IPS DF 6.9 (cell line): ENCODE measurements at regions not wholly inside any gene's neighbourhood (a gene's known extent, or its start where the extent isn't known, plus 50 kb on each side); places are given as distances from the start of the nearest gene placed in this dataset.
A peak's percentile ranks its signal among the peaks of the same experiment; 100 is the strongest.
"Not testable (repeated sequence)": the region's sequence is repeated elsewhere in the genome, so short reads cannot be mapped to it uniquely, and the experiment has no call there.

Experiments
- DNase-seq: peaks from one replicate; pipeline ENCODE4 v3.0.0-alpha.2; 2013; ENCODE audit warnings: low read depth, low spot score
- H3K27ac ChIP-seq: one replicate; pipeline ENCODE4 v1.5.1; 2013; ENCODE audit warnings: low read length, control low read depth
- H3K27me3 ChIP-seq: 2 replicates; pipeline ENCODE4 v1.6.1; 2013; ENCODE audit warnings: mild to moderate bottlenecking, low read length; ENCODE audit not compliant: control insufficient read depth, insufficient read depth
- H3K36me3 ChIP-seq: 2 replicates; pipeline ENCODE4 v1.6.1; 2013; ENCODE audit warnings: low read length; ENCODE audit not compliant: control insufficient read depth, insufficient read depth
- H3K4me1 ChIP-seq: 2 replicates; pipeline ENCODE4 v1.6.1; 2013; ENCODE audit warnings: low read length; ENCODE audit not compliant: control insufficient read depth, insufficient read depth
- H3K4me3 ChIP-seq: 2 replicates; pipeline ENCODE4 v1.5.1; 2013; ENCODE audit warnings: mild to moderate bottlenecking, low read length
- H3K9me3 ChIP-seq: 2 replicates; pipeline ENCODE4 v1.6.1; 2013; ENCODE audit warnings: low read length, inconsistent platforms; ENCODE audit not compliant: control insufficient read depth, insufficient read depth
- WGBS: extraction: QIAGEN DNeasy Blood & Tissue Kit; methylation state at CpG from one replicate; pipeline ENCODE4 v1.1.7; 2013; ENCODE audit warnings: mixed read lengths, missing lambda C conversion rate; ENCODE audit not compliant: insufficient read length, insufficient coverage; 5-methylcytosine and 5-hydroxymethylcytosine counted together

DNA sequence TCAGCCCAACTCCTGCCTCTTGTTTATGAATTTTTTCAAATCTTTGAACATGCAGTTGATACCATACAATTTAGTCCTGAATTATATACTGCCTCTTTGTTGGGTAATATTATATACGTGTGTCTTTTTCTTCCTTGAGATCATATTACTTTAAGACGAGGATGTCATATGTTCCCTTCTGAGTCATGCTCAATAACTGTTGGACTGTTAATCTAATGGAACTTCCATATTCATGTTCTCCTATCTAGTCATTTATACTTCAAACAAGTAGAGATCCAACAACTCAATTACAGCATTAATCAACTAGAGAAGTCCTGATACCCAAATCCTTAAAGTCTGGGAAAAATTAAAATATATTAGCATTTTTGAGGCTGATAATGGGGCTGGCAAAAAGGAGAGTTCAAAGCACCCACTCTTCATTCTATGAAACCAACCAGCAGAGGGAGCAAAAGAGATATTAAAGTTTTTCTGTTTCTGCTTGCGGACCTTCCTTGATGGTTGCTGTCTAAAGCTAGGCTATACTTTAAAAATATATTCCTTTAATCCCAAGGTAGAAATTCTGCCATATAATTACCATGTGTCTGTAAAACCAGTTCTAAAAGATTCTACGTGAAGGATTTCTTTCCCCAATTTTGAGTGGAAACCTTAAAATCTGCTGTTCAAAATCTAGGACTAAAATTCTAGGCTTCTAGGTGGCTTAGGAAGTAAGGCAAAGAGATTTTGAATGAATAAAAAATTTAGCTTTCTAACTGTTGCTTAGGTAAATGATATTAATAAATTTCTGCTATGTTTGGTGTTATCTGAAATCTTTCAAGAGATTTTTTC is 498.9 kb downstream of the BCKDHB start:
- Histone ChIP-seq H3K27ac (no peak overlapping the region), H3K27me3 (no peaks in the 10 kb centered on the region), H3K36me3 (no peaks in the 10 kb centered on the region), H3K4me3 (no peak overlapping the region), H3K9me3 (no peaks in the 10 kb centered on the region), H3K4me1 (no peaks in the 10 kb centered on the region)
- peak; percentile 29 for DNase-seq
- WGBS, result no CpG with 5 or more reads among the region's 4 CpGs

DNA sequence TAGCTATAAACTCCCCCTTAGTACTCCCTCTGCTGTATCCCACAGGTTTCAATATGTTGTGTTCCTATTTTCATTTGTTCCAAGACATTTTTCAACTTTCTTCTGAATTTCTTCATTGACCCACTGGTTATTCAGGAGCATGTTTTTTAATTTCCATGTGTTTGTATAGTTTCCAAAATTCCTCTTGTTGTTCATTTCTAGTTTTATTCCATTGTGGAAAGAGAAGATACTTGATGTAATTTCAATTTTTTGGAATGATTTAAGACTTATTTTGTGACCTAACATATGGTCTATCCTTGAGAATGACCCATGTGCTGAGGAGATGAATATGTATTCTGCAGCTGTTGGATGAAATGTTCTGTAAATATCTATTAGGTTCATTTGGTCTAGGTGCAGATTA is 497.2 kb downstream of the BCKDHB start:
- Histone ChIP-seq H3K36me3 (no peaks in the 10 kb centered on the region), H3K27ac (no peak overlapping the region), H3K9me3 (no peaks in the 10 kb centered on the region), H3K4me1 (no peaks in the 10 kb centered on the region), H3K4me3 (no peak overlapping the region), H3K27me3 (no peaks in the 10 kb centered on the region)
- no peak for DNase-seq

DNA sequence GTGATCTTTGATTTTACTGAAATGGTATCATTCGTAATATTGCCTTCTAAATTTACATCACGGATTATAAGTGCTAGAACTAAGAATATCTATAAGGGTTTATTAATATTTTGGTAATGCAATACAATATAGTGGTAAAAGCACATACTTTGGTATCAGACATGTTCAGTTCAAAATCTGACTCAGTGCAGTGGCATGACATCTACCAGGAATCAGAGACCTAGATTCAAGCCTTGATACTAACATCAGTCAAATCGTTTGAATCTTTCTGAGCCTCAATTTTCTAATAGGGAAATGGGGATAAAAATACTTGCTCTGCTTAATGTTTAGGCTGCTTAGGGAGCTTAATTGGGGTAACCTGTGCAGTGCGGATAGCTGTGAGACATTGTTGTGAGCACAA is 488.0 kb downstream of the BCKDHB start:
- Histone ChIP-seq H3K4me1 (peaks cover 1% of the 10 kb centered on the region; the same call in 1 of the 2 replicates), H3K4me3 (no peak overlapping the region), H3K27ac (no peak overlapping the region), H3K27me3 (no peaks in the 10 kb centered on the region), H3K9me3 (no peaks in the 10 kb centered on the region), H3K36me3 (no peaks in the 10 kb centered on the region)
- no CpG with 5 or more reads among the region's 4 CpGs for WGBS
- no peak for DNase-seq

DNA sequence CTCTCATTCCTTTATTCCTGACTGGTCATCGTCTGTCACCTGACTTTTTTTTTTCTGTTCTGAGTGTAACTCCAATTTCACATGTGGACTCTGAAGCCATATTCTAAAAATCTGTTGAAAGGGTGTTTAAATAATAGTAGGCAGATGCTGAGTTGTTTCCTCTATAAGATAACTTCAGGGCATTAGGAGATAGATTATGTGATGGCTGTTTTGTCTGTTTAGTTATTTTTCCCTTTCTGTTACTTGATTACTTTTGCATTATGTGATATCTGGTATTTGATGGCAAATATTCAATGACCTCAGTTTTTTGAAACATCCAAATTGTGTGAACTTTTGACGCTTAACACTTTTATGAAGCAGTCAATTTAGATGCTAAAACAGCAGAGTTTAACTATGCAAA is 486.0 kb downstream of the BCKDHB start:
- Histone ChIP-seq H3K4me1 (peaks cover 1% of the 10 kb centered on the region; the same call in 1 of the 2 replicates), H3K9me3 (no peaks in the 10 kb centered on the region), H3K27me3 (no peaks in the 10 kb centered on the region), H3K27ac (no peak overlapping the region), H3K4me3 (no peak overlapping the region), H3K36me3 (no peaks in the 10 kb centered on the region)
- no peak for DNase-seq
- no CpG with 5 or more reads among the region's 2 CpGs for WGBS

- H3K36me3 ChIP-seq, result no peaks in the 10 kb centered on the region
- H3K4me1 ChIP-seq, result no peaks in the 10 kb centered on the region
- no peaks in the 10 kb centered on the region for H3K27me3 ChIP-seq
- H3K4me3 ChIP-seq, result no peak overlapping the region
- H3K27ac ChIP-seq, result no peak overlapping the region
- H3K9me3 ChIP-seq, result no peaks in the 10 kb centered on the region
- no peak for DNase-seq
Measured at GRCh38 chr6:80586242-80586641, 479.8 kb downstream of the BCKDHB start.

- H3K27me3 ChIP-seq, result no peaks in the 10 kb centered on the region
- WGBS, result 100% methylated on average over 1 of the region's 2 CpGs
Measured at GRCh38 chr6:80579391-80580023, 473.0 kb downstream of the BCKDHB start.

DNA sequence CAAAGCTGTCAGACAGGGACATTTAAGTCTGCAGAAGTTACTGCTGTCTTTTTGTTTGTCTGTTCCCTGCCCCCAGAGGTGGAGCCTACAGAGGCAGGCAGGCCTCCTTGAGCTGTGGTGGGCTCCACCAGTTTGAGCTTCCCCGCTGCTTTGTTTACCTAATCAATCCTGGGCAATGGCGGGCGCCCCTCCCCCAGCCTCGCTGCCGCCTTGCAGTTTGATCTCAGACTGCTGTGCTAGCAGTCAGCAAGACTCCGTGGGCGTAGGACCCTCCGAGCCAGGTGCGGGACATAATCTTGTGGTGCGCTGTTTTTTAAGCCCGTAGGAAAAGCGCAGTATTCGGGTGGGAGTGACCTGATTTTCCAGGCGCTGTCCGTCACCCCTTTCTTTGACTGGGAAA is 466.8 kb downstream of the BCKDHB start:
- not testable (repeated sequence) for H3K4me3 ChIP-seq, H3K9me3 ChIP-seq, DNase-seq

More at GRCh38 chr6:80579391-80580023, 473.0 kb downstream of the BCKDHB start:
- Histone ChIP-seq H3K36me3 (no peaks in the 10 kb centered on the region), H3K4me3 (no peak overlapping the region), H3K27ac (no peak overlapping the region), H3K4me1 (no peaks in the 10 kb centered on the region), H3K9me3 (no peaks in the 10 kb centered on the region)
- no peak for DNase-seq

GRCh38 chr6:80566361-80566760 is 459.9 kb downstream of the BCKDHB start:
- no peaks in the 10 kb centered on the region for H3K36me3 ChIP-seq
- H3K4me1 ChIP-seq, result no peaks in the 10 kb centered on the region

More for the DNA sequence above, 466.8 kb downstream of the BCKDHB start:
- no CpG with 5 or more reads among the region's 15 CpGs for WGBS
- H3K4me1 ChIP-seq, H3K27ac ChIP-seq, H3K27me3 ChIP-seq, H3K36me3 ChIP-seq: not testable (repeated sequence)

DNA sequence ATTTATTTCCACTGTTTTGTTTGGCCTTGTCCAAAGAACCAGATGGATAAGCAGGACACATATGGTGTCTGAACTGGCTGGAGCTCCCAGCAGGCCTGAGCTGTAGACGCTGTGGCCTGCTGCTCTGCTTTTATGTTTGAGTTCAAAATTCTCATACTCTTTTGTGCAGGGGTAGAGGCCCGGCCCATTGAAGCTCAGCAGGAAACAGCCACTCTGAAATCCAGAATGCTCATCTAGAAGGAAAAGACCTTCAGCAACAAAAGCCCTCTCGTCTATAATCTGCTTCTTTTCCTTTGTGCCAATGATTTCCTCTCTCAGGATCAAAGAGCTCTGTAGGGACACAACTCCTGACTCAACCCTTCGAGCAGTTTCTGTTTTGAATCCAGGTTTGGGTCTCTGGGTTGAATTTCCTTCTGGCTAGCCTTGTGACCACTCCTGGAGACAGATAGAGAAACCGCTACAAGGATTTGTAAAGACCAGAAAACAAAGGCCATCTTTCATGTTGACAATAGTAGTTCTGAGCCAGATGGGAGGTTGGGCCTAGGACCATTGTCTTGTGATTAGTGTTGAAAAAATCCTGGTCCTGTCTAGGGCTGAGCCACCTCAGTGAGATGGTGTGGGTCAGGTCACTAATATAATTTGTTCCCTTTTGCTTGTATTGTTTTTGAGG is 446.7 kb downstream of the BCKDHB start:
- WGBS, result no CpG with 5 or more reads among the region's 5 CpGs
- Histone ChIP-seq H3K27me3 (no peaks in the 10 kb centered on the region), H3K27ac (no peak overlapping the region), H3K36me3 (no peaks in the 10 kb centered on the region), H3K4me3 (no peak overlapping the region), H3K4me1 (no peaks in the 10 kb centered on the region), H3K9me3 (no peaks in the 10 kb centered on the region)
- DNase-seq, result no peak

More at GRCh38 chr6:80566361-80566760, 459.9 kb downstream of the BCKDHB start:
- no CpG with 5 or more reads among the region's 1 CpG for WGBS
- Histone ChIP-seq H3K27ac (no peak overlapping the region), H3K4me3 (no peak overlapping the region), H3K27me3 (no peaks in the 10 kb centered on the region), H3K9me3 (no peaks in the 10 kb centered on the region)
- no peak for DNase-seq

GRCh38 chr6:80550748-80551147 is 444.3 kb downstream of the BCKDHB start:
- Histone ChIP-seq H3K27ac (no peak overlapping the region), H3K27me3 (no peaks in the 10 kb centered on the region), H3K9me3 (no peaks in the 10 kb centered on the region), H3K4me1 (no peaks in the 10 kb centered on the region), H3K36me3 (no peaks in the 10 kb centered on the region), H3K4me3 (no peak overlapping the region)
- no CpG with 5 or more reads among the region's 4 CpGs for WGBS
- no peak for DNase-seq
